AG04449 (cell line): ENCODE measurements at regions not wholly inside any gene's neighbourhood (a gene's known extent, or its start where the extent isn't known, plus 50 kb on each side); places are given as distances from the start of the nearest gene placed in this dataset.

Experiments used
- CTCF ChIA-PET: fragments of 350-600 bp; formaldehyde crosslinking; extraction: SDS; loops from one replicate; lab custom pipeline; 2021; ENCODE audit warnings: antibody characterized with exemption; lab: Yijun Ruan, JAX
- POLR2A ChIA-PET: fragments of 400-600, 350-600 bp; formaldehyde crosslinking; extraction: SDS; loops from one replicate; lab custom pipeline; 2020; ENCODE audit warnings: antibody characterized with exemption, inconsistent platforms; lab: Yijun Ruan, JAX
- DNase-seq: peaks from one replicate; pipeline ENCODE4 v3.0.0-alpha.2; 2010; ENCODE audit warnings: low read depth, low spot score
- H3K4me3 ChIP-seq: 2 replicates; pipeline ENCODE4 v1.5.1; 2011; ENCODE audit warnings: low read depth, mild to moderate bottlenecking, control low read depth, low read length
- TF ChIP-seq, protein P1 (sequence below): IDR thresholded peaks from one replicate; pipeline ENCODE4 v1.5.1; 2011; ENCODE audit warnings: mild to moderate bottlenecking, moderate library complexity, low read length, control low read depth, inconsistent platforms; ENCODE audit not compliant: insufficient read depth; ENCODE audit errors: missing control alignments

DNA sequence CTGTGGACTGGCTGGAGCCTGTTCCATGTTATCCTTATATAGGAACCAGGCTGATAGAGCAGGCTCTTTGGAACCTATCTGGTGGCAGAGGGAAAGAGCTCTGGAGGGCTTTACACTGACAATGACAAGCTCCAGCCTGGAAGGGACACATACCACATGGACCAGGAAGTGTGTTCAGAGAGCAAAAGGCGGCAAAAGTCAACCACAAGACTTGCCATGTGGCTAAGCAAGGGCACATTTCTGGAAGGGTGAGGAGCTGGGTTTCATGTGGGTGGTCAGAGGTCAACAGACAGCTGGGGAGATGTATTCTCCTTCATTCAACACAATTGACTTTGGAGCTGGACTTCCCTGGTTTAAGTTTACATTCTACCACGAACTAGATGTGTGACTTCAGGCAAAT, 325.2 kb downstream of the DYSF start:
- POLR2A ChIA-PET: no interaction called here
- TF ChIP-seq, protein P1, sequence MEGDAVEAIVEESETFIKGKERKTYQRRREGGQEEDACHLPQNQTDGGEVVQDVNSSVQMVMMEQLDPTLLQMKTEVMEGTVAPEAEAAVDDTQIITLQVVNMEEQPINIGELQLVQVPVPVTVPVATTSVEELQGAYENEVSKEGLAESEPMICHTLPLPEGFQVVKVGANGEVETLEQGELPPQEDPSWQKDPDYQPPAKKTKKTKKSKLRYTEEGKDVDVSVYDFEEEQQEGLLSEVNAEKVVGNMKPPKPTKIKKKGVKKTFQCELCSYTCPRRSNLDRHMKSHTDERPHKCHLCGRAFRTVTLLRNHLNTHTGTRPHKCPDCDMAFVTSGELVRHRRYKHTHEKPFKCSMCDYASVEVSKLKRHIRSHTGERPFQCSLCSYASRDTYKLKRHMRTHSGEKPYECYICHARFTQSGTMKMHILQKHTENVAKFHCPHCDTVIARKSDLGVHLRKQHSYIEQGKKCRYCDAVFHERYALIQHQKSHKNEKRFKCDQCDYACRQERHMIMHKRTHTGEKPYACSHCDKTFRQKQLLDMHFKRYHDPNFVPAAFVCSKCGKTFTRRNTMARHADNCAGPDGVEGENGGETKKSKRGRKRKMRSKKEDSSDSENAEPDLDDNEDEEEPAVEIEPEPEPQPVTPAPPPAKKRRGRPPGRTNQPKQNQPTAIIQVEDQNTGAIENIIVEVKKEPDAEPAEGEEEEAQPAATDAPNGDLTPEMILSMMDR: no peak
- CTCF ChIA-PET: interaction anchor here (0.8 to 16.5 kb wide), 13 partner anchors 9 to 801 kb away, joined by 3 to 196 read pairs (median 5); no protein-coding TSS in a partner anchor
- DNase-seq: no peak
- H3K4me3 ChIP-seq: no peak overlapping the region

DNA sequence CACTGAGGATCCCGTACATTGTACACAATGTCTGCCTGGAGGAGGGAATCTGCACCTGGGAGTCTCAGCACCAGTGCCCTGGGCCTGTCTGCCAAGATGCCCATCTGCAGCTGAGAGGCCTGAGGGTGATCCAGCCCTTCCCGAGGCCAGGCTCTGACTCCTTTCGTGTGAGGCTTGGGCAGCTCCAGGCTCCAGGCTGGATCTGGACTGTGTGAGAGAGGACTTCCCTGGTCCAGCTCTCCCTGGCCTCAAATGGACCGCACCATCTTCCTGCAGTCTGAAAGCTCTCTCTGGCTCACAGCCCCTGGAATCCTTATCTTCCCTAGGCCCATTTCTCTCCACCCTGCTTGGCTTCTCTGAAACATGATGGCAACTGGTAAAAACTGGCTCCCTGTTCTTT, 324.6 kb downstream of the DYSF start:
- CTCF ChIA-PET: interaction anchor here (0.8 to 16.5 kb wide), 7 partner anchors 13 to 802 kb away, joined by 3 to 196 read pairs (median 4); no protein-coding TSS in a partner anchor
- H3K4me3 ChIP-seq: no peak overlapping the region
- no peak for DNase-seq
- TF ChIP-seq, protein P1: no peak
- POLR2A ChIA-PET: no interaction called here

DNA sequence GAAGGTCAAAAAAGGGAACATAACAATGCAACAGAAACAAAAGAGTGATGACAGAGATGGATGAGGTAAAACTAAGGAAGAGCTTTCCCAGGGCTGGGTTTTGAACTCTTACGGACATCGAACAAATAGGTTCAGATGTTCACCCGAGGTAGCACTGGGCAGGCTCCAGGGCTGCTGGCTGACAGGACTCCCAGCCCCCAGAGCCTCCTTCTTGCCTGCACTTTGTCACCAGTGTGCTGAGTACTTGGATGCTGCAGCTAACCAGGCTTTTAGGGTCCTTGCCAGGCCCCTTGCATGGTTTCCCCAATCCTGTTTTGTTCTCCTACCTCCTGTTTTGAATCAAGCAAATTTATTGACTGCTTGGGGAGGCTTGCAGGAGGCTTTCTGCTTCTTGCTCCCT, 322.9 kb downstream of the DYSF start:
- TF ChIP-seq, protein P1: no peak
- POLR2A ChIA-PET: no interaction called here

DNA sequence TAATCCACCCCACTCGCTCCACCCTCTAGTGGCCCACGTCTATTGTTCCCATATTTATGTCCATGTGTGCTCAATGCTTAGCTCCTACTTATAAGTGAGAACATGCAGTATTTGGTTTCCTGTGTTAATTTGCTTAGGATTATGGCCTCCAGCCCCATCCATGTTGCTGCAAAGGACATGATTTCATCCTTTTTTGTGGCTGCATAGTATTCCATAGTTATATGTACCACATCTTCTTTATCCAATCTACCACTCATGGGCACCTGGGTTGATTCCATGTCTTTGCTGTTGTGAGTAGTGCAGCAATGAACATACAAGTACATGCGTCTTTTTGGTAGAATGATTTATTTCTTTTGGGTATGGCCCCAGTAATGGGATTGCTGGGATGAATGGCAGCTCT, 319.9 kb downstream of the DYSF start:
- no peak for DNase-seq
- ChIA-PET POLR2A (no interaction called here), CTCF (interaction anchor here (1.1 kb wide), 1 partner anchor 10 kb away, joined by 3 read pairs; no protein-coding TSS in a partner anchor)
- TF ChIP-seq, protein P1: no peak
- no peak overlapping the region for H3K4me3 ChIP-seq

More for the DNA sequence above, 322.9 kb downstream of the DYSF start:
- H3K4me3 ChIP-seq: no peak overlapping the region
- DNase-seq: no peak
- CTCF ChIA-PET: interaction anchor here (1.2 to 16.5 kb wide), 2 partner anchors 23 to 166 kb away, joined by 4 to 196 read pairs; no protein-coding TSS in a partner anchor

DNA sequence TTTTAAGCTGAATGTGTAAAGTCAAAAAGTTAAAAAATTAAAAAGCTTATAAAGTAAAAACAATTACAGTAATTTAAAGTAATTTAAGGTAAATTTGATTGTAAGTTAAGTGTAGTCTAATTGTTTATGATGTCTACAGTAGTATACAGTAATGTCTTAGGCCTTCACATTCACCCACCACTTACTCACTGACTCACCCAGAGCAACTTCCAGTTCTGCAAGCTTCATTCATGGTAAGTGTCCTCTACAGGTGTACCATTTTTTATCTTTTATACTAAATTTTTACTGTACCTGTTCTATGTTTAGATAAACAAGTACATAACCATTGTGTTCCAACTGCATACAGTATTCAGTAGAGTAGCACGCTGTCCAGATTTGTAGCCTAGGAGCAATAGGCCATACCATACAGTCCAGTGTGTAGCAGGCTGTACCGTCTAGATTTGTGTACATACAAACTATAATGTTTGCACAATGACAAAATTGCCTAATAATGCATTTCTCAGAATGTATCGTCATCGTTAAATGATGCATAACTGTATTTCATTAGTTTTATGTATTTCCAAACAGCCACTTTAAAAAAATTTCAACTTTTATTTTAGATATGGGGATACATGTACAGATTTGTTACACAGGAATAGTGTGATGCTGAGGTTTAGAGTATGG, 319.3 kb downstream of the DYSF start:
- H3K4me3 ChIP-seq: no peak overlapping the region
- no peak for DNase-seq
- ChIA-PET POLR2A (no interaction called here), CTCF (interaction anchor here (1.1 kb wide), 1 partner anchor 10 kb away, joined by 3 read pairs; no protein-coding TSS in a partner anchor)
- TF ChIP-seq, protein P1: no peak

DNA sequence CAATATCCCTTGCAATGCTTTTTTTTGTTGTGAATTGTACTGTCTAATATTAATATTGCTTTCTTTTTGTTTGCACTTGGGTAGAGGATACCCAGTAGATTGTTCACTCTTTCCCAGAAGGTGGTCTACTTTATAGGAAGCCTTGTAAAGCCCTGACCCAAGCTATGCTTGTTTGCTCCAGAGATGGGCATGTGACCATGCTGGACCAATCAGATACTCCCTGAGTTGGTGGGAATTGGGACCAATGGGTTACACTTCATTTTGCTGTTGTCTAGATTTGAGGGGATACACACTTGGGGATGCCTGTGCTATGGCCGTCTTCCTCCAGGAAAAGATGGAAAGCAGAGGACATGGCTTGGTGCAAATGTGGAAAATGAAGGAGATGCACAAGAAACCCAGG, 314.3 kb downstream of the DYSF start:
- CTCF ChIA-PET: no interaction called here

More for the DNA sequence above, 314.3 kb downstream of the DYSF start:
- no peak for DNase-seq
- POLR2A ChIA-PET: no interaction called here
- H3K4me3 ChIP-seq: no peak overlapping the region
- TF ChIP-seq, protein P1: no peak
